ENCODE measurements at regions not wholly inside any gene's neighbourhood (a gene's known extent, or its start where the extent isn't known, plus 50 kb on each side); places are given as distances from the start of the nearest gene placed in this dataset.

DNA sequence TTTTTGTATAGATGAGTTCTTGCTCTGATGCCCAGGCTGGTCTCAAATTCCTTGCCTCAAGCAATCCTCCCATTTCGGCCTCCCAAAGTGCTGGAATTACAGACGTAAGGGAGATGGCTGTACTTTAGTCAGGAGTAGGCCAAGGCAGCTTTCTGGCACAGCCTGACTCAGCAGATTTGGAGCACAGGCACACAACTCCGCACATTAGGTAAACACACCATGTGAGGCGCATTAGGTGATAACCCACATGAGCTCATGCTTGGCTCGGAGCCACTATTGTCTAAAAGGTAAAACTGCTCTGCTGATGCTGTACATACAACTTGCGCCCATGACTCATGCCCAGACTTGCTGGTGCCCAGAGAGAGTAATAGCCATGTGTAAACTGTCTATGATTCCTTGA is 1157.9 kb downstream of the TAF11L14 start:
- TF ChIP-seq POLR2A (IDR thresholded peaks at IDR 0.05) = no peak
- TF ChIP-seq, protein P1, sequence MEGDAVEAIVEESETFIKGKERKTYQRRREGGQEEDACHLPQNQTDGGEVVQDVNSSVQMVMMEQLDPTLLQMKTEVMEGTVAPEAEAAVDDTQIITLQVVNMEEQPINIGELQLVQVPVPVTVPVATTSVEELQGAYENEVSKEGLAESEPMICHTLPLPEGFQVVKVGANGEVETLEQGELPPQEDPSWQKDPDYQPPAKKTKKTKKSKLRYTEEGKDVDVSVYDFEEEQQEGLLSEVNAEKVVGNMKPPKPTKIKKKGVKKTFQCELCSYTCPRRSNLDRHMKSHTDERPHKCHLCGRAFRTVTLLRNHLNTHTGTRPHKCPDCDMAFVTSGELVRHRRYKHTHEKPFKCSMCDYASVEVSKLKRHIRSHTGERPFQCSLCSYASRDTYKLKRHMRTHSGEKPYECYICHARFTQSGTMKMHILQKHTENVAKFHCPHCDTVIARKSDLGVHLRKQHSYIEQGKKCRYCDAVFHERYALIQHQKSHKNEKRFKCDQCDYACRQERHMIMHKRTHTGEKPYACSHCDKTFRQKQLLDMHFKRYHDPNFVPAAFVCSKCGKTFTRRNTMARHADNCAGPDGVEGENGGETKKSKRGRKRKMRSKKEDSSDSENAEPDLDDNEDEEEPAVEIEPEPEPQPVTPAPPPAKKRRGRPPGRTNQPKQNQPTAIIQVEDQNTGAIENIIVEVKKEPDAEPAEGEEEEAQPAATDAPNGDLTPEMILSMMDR (IDR thresholded peaks at IDR 0.05) = no peak

All from uterus (tissue), 2 donors.